ENCODE measurements at regions not wholly inside any gene's neighbourhood (a gene's known extent, or its start where the extent isn't known, plus 50 kb on each side); places are given as distances from the start of the nearest gene placed in this dataset.
A peak's percentile ranks its signal among the peaks of the same experiment; 100 is the strongest.

DNA sequence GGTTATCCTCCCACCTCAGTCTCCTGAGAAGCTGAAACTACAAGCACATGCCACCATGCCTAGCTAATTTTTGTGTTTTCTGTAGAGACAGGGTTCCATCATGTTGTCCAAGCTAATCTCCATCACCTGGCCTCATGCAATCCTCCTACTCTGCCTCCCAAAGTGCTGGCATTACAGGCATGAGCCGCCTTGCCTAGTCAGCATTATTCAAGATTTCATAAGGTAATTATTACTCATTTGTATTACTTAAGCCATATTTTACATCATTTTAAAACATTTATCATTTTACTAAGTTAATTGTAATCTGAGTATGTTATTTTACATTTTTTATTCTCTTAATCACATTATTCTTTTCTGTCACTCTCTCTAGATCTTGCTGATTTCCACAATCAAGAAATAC is 1575.6 kb downstream of the NCAM2 start:
- no peak overlapping the region for H3K27ac Mint-ChIP-seq
- peaks cover 3% of the 10 kb centered on the region; the same call in 1 of the 2 replicates for H3K4me1 Mint-ChIP-seq
- H3K4me3 Mint-ChIP-seq: no peak overlapping the region
- no peaks in the 10 kb centered on the region for H3K9me3 Mint-ChIP-seq
- ChIA-PET CTCF (no interaction called here), POLR2A (no interaction called here)
- TF ChIP-seq JUN (CRISPR knock-in tag; IDR thresholded peaks at IDR 0.05): no peak
- TF ChIP-seq, protein P1, sequence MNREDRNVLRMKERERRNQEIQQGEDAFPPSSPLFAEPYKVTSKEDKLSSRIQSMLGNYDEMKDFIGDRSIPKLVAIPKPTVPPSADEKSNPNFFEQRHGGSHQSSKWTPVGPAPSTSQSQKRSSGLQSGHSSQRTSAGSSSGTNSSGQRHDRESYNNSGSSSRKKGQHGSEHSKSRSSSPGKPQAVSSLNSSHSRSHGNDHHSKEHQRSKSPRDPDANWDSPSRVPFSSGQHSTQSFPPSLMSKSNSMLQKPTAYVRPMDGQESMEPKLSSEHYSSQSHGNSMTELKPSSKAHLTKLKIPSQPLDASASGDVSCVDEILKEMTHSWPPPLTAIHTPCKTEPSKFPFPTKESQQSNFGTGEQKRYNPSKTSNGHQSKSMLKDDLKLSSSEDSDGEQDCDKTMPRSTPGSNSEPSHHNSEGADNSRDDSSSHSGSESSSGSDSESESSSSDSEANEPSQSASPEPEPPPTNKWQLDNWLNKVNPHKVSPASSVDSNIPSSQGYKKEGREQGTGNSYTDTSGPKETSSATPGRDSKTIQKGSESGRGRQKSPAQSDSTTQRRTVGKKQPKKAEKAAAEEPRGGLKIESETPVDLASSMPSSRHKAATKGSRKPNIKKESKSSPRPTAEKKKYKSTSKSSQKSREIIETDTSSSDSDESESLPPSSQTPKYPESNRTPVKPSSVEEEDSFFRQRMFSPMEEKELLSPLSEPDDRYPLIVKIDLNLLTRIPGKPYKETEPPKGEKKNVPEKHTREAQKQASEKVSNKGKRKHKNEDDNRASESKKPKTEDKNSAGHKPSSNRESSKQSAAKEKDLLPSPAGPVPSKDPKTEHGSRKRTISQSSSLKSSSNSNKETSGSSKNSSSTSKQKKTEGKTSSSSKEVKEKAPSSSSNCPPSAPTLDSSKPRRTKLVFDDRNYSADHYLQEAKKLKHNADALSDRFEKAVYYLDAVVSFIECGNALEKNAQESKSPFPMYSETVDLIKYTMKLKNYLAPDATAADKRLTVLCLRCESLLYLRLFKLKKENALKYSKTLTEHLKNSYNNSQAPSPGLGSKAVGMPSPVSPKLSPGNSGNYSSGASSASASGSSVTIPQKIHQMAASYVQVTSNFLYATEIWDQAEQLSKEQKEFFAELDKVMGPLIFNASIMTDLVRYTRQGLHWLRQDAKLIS (CRISPR knock-in tag; IDR thresholded peaks at IDR 0.05; ENCODE audit: borderline replicate concordance): no peak
- TF ChIP-seq, protein P2, sequence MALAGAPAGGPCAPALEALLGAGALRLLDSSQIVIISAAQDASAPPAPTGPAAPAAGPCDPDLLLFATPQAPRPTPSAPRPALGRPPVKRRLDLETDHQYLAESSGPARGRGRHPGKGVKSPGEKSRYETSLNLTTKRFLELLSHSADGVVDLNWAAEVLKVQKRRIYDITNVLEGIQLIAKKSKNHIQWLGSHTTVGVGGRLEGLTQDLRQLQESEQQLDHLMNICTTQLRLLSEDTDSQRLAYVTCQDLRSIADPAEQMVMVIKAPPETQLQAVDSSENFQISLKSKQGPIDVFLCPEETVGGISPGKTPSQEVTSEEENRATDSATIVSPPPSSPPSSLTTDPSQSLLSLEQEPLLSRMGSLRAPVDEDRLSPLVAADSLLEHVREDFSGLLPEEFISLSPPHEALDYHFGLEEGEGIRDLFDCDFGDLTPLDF (CRISPR knock-in tag; IDR thresholded peaks at IDR 0.05): no peak
- TF ChIP-seq PRDM15 (CRISPR knock-in tag; IDR thresholded peaks at IDR 0.05): no peak
- no peak for TF ChIP-seq NFATC4 (CRISPR knock-in tag; IDR thresholded peaks at IDR 0.05)
- TF ChIP-seq, protein P3, sequence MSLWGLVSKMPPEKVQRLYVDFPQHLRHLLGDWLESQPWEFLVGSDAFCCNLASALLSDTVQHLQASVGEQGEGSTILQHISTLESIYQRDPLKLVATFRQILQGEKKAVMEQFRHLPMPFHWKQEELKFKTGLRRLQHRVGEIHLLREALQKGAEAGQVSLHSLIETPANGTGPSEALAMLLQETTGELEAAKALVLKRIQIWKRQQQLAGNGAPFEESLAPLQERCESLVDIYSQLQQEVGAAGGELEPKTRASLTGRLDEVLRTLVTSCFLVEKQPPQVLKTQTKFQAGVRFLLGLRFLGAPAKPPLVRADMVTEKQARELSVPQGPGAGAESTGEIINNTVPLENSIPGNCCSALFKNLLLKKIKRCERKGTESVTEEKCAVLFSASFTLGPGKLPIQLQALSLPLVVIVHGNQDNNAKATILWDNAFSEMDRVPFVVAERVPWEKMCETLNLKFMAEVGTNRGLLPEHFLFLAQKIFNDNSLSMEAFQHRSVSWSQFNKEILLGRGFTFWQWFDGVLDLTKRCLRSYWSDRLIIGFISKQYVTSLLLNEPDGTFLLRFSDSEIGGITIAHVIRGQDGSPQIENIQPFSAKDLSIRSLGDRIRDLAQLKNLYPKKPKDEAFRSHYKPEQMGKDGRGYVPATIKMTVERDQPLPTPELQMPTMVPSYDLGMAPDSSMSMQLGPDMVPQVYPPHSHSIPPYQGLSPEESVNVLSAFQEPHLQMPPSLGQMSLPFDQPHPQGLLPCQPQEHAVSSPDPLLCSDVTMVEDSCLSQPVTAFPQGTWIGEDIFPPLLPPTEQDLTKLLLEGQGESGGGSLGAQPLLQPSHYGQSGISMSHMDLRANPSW (CRISPR knock-in tag; conservative IDR thresholded peaks at IDR 0.05; ENCODE audit: low read depth): no peak
- DNase-seq (ENCODE audit: low spot score) (no peak), ATAC-seq (no peak)
- H3K27me3 Mint-ChIP-seq (ENCODE audit: low read depth): no peaks in the 10 kb centered on the region
- no peaks in the 10 kb centered on the region for H3K36me3 Mint-ChIP-seq

DNA sequence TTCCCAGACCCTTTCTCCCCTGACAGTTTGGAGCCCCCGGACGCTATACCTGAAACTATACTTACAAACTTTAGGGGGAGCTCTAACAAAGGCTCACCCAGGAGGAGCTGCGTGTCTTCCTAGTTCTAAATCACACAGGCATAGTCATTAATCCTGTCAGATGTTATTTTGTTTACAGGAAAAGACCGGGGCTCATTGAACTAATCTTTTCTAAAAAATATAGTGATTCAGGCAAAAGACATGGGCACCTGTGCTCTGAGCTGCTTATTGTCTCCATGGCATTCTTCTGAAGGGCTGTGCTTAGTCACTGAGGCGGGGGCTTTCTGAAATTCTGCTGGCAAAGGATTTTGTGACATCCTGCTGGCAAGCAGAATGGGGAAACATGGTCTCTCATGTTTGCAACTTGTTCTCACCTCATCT is 1577.0 kb downstream of the NCAM2 start:
- Mint-ChIP-seq H3K27me3 (ENCODE audit: low read depth) (no peaks in the 10 kb centered on the region), H3K9me3 (no peaks in the 10 kb centered on the region), H3K4me3 (peak overlapping the region; percentile 45), H3K27ac (0 out of 2 replicates have a peak overlapping the region, but pooled peaks have one; percentile 23), H3K4me1 (peaks cover 3% of the 10 kb centered on the region; the same call in 1 of the 2 replicates), H3K36me3 (no peaks in the 10 kb centered on the region)
- peak; percentile 25 for DNase-seq (ENCODE audit: low spot score)
- no peak for TF ChIP-seq NR2C2 (CRISPR knock-in tag; IDR thresholded peaks at IDR 0.05)
- TF ChIP-seq, protein P4, sequence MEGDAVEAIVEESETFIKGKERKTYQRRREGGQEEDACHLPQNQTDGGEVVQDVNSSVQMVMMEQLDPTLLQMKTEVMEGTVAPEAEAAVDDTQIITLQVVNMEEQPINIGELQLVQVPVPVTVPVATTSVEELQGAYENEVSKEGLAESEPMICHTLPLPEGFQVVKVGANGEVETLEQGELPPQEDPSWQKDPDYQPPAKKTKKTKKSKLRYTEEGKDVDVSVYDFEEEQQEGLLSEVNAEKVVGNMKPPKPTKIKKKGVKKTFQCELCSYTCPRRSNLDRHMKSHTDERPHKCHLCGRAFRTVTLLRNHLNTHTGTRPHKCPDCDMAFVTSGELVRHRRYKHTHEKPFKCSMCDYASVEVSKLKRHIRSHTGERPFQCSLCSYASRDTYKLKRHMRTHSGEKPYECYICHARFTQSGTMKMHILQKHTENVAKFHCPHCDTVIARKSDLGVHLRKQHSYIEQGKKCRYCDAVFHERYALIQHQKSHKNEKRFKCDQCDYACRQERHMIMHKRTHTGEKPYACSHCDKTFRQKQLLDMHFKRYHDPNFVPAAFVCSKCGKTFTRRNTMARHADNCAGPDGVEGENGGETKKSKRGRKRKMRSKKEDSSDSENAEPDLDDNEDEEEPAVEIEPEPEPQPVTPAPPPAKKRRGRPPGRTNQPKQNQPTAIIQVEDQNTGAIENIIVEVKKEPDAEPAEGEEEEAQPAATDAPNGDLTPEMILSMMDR (IDR thresholded peaks at IDR 0.05): peak; percentile 61
- ChIA-PET POLR2A (interaction anchor here (0.6 kb wide), 1 partner anchor 158 kb away, joined by 4 read pairs; no protein-coding TSS in a partner anchor), CTCF (interaction anchor here (0.5 to 1.3 kb wide), 17 partner anchors 9 to 1547 kb away, joined by 3 to 5 read pairs (median 3); no protein-coding TSS in a partner anchor)
- ATAC-seq: peak; percentile 99

Data from WTC11 (cell line).